ENCODE measurements at regions not wholly inside any gene's neighbourhood (a gene's known extent, or its start where the extent isn't known, plus 50 kb on each side); places are given as distances from the start of the nearest gene placed in this dataset.

GRCh38 chr13:94780421-94780820 is 68.1 kb upstream of the SOX21 start:
- intact Hi-C loops (cut with micrococcal nuclease): no loop called here
- Histone ChIP-seq H3K36me3 (ENCODE audit: control insufficient read depth, insufficient read depth, low read length) (no peaks in the 10 kb centered on the region), H3K27ac (ENCODE audit: low read length) (no peak overlapping the region), H3K9me3 (ENCODE audit: control insufficient read depth, insufficient read depth, low read length) (no peaks in the 10 kb centered on the region), H3K4me1 (ENCODE audit: control insufficient read depth, insufficient read depth, low read length) (no peaks in the 10 kb centered on the region), H3K4me3 (ENCODE audit: low read length) (no peak overlapping the region), H3K27me3 (ENCODE audit: control insufficient read depth, insufficient read depth, low read length) (no peaks in the 10 kb centered on the region)
- ATAC-seq: no peak
- Mint-ChIP-seq H3K36me3 (no peaks in the 10 kb centered on the region), H3K9me3 (peaks cover 0 to 2% of the 10 kb centered on the region in 2 donors), H3K27ac (no peak overlapping the region), H3K4me3 (no peak overlapping the region), H3K4me1 (no peaks in the 10 kb centered on the region), H3K27me3 (ENCODE audit: low read depth in 2 of 2) (peaks cover 0 to 5% of the 10 kb centered on the region in 2 donors)
- 97% methylated on average over 4 of the region's 4 CpGs for WGBS (ENCODE audit: insufficient coverage)
- DNase-seq: no peak
- TF ChIP-seq CTCF (IDR thresholded peaks at IDR 0.05): no peak

- Histone ChIP-seq H3K27me3 (ENCODE audit: control insufficient read depth, insufficient read depth, low read length) (no peaks in the 10 kb centered on the region), H3K9me3 (ENCODE audit: control insufficient read depth, insufficient read depth, low read length) (no peaks in the 10 kb centered on the region), H3K4me3 (ENCODE audit: low read length) (no peak overlapping the region), H3K27ac (ENCODE audit: low read length) (no peak overlapping the region), H3K4me1 (ENCODE audit: control insufficient read depth, insufficient read depth, low read length) (no peaks in the 10 kb centered on the region), H3K36me3 (ENCODE audit: control insufficient read depth, insufficient read depth, low read length) (no peaks in the 10 kb centered on the region)
- peaks cover 0 to 5% of the 10 kb centered on the region in 2 donors for H3K27me3 Mint-ChIP-seq (ENCODE audit: low read depth in 2 of 2)
- no peak overlapping the region for H3K4me3 Mint-ChIP-seq
- ATAC-seq (no peak), DNase-seq (no peak)
- no peak overlapping the region for H3K27ac Mint-ChIP-seq
- no peaks in the 10 kb centered on the region for H3K36me3 Mint-ChIP-seq
- no peaks in the 10 kb centered on the region for H3K4me1 Mint-ChIP-seq
- peaks cover 0 to 2% of the 10 kb centered on the region in 2 donors for H3K9me3 Mint-ChIP-seq
- intact Hi-C loops (cut with micrococcal nuclease): no loop called here
- 71% methylated on average over 3 of the region's 5 CpGs for WGBS (ENCODE audit: insufficient coverage)
- TF ChIP-seq CTCF (IDR thresholded peaks at IDR 0.05): no peak
Observed at GRCh38 chr13:94778986-94779385, 66.6 kb upstream of the SOX21 start.

GRCh38 chr13:94778585-94778984 is 66.2 kb upstream of the SOX21 start:
- DNase-seq (no peak), ATAC-seq (no peak)
- Mint-ChIP-seq H3K36me3 (no peaks in the 10 kb centered on the region), H3K27me3 (ENCODE audit: low read depth in 2 of 2) (peaks cover 0 to 5% of the 10 kb centered on the region in 2 donors), H3K9me3 (peaks cover 0 to 2% of the 10 kb centered on the region in 2 donors), H3K4me1 (no peaks in the 10 kb centered on the region), H3K4me3 (no peak overlapping the region), H3K27ac (no peak overlapping the region)
- Histone ChIP-seq H3K36me3 (ENCODE audit: control insufficient read depth, insufficient read depth, low read length) (no peaks in the 10 kb centered on the region), H3K27me3 (ENCODE audit: control insufficient read depth, insufficient read depth, low read length) (no peaks in the 10 kb centered on the region), H3K9me3 (ENCODE audit: control insufficient read depth, insufficient read depth, low read length) (no peaks in the 10 kb centered on the region), H3K4me1 (ENCODE audit: control insufficient read depth, insufficient read depth, low read length) (no peaks in the 10 kb centered on the region), H3K27ac (ENCODE audit: low read length) (no peak overlapping the region), H3K4me3 (ENCODE audit: low read length) (no peak overlapping the region)
- no peak for TF ChIP-seq CTCF (IDR thresholded peaks at IDR 0.05)
- intact Hi-C loops (cut with micrococcal nuclease): no loop called here

GRCh38 chr13:94776956-94777355 is 64.6 kb upstream of the SOX21 start:
- Histone ChIP-seq H3K9me3 (ENCODE audit: control insufficient read depth, insufficient read depth, low read length) (no peaks in the 10 kb centered on the region), H3K4me3 (ENCODE audit: low read length) (no peak overlapping the region), H3K27ac (ENCODE audit: low read length) (no peak overlapping the region), H3K4me1 (ENCODE audit: control insufficient read depth, insufficient read depth, low read length) (no peaks in the 10 kb centered on the region), H3K36me3 (ENCODE audit: control insufficient read depth, insufficient read depth, low read length) (no peaks in the 10 kb centered on the region), H3K27me3 (ENCODE audit: control insufficient read depth, insufficient read depth, low read length) (no peaks in the 10 kb centered on the region)
- Mint-ChIP-seq H3K9me3 (no peaks in the 10 kb centered on the region), H3K27ac (no peak overlapping the region), H3K4me1 (no peaks in the 10 kb centered on the region), H3K36me3 (no peaks in the 10 kb centered on the region), H3K27me3 (ENCODE audit: low read depth in 2 of 2) (peaks cover 0 to 5% of the 10 kb centered on the region in 2 donors), H3K4me3 (no peak overlapping the region)
- DNase-seq (no peak), ATAC-seq (no peak)
- intact Hi-C loops (cut with micrococcal nuclease): no loop called here
- TF ChIP-seq CTCF (IDR thresholded peaks at IDR 0.05): no peak
- WGBS (ENCODE audit: insufficient coverage): no CpG with 5 or more reads among the region's 1 CpG

All from natural killer cell (primary cell).